HG03060 (cell line): ENCODE measurements at regions not wholly inside any gene's neighbourhood (a gene's known extent, or its start where the extent isn't known, plus 50 kb on each side); places are given as distances from the start of the nearest gene placed in this dataset.

Experiments used
- ATAC-seq: cut with Tn5 transposase; IDR thresholded peaks from one replicate; pipeline ENCODE4 v1.9.1; 2021; ENCODE audit warnings: low read depth, moderate number of reproducible peaks; ENCODE audit not compliant: unreplicated experiment

DNA sequence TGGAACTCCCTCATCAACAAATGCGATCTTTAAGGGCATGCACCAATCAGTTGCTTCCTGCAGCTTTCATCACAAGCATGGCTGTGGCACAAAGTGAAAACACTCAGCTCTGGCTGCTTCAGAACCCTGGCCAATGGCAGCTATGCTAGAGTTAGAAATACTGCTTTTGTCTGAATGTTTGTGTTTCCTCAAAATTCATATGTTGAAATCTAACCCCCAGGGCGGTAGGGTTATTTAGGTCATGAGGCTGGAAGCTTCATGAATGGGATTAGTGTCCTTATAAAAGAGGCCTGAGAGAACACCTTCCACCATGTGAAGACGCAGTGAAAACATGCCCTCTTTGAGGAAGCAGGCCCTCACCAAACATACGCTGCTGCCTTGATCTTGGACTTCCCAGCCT, 453.9 kb downstream of the SNAPC1 start:
- ATAC-seq: no peak

DNA sequence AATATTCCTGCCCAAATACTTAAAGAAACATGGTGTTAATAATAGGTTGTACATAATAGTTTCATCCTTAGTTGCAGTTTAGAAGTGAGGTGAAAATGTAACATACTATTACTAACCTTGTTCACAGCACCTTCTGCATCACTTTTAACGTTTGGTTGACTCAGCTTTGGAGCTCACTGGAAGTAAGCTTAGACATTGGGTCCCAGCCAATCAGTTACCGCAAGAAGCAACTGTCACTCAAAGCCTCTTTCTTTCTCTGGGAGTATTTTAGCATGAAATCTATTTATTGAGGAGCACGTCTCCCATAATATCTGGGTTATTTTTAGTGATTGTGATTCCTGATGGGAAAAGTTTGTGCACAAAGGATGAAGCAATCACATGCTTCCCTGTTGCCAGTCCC, 472.6 kb downstream of the SNAPC1 start:
- ATAC-seq: no peak

GRCh38 chr14:62244221-62244620, 482.0 kb downstream of the SNAPC1 start:
- no peak for ATAC-seq

DNA sequence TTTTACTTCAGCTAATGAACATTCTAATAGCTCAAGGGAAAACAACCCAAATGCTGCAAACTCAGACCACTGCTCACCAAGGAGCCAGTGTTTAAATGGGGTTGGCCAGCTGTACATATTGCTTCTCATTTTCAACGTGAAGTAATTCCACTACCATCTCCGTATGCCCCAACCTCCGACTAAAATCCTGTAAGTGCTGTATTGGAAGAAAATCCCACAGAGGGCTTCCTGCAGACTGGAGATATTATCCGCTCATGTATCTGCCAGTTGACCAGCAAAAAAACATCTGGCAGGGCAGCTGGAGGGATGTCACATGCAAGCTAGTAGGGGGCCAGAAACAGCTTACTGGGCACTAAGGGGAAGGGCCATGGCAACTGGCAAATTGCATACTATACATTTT, 485.0 kb downstream of the SNAPC1 start:
- ATAC-seq: no peak

DNA sequence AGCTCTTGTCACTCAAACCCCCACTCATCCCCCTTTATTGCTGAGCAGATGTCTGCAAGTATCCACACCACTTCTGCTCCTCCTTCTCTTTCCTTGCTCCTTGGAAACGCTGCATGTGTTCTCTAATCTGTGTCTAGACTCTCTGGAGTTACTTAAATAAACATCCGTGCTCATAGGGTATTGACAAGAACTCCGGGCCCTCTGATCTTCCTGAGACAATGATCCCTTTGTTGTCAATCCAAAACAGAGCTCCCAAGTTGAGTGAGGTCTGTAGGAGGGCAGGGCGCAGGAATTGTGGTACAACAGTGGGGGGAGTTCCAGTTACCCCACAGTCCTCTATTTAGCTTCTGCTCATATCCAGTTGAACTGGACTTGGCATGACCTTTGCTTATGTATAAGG, 489.0 kb downstream of the SNAPC1 start:
- no peak for ATAC-seq

DNA sequence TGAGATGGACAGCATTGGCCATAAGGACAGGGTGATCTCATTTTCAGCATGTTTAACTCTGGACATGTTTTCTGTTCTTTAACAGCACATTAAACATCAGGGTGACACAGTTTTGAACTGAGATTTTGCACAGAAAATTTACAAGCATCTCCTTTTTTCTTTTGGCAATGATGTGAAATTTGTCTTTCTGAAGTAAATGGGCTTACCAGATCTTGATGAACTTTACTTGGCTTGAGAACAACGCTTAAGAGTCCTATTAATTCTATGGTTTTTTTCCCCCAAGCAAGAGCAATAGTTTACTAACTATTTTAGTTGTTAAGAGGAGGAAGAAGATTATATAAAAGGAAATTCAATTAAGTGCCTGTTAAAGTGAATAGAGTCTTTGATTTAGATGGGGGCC, 491.0 kb downstream of the SNAPC1 start:
- ATAC-seq: no peak

GRCh38 chr14:62253911-62254310, 491.7 kb downstream of the SNAPC1 start:
- no peak for ATAC-seq

GRCh38 chr14:62269204-62269603, 507.0 kb downstream of the SNAPC1 start:
- ATAC-seq: no peak

DNA sequence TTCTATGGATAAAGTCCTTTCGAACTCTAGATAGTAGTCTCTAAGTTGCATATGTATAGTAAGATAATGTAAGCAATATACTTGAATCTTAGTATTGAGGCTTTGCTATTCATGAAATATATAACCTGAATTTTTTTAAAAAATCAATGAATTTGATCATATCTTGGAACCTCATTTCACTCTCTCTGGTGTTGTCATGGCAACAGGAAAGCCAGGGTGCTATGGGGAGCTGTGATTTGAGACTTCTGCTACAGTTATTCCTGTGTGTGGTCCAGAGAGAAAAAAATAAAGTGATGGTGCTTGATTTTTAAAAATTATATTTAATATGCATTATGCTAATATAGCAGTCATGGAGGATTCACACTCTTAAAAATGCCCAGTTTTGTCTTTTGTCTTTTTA, 508.0 kb downstream of the SNAPC1 start:
- ATAC-seq: no peak

DNA sequence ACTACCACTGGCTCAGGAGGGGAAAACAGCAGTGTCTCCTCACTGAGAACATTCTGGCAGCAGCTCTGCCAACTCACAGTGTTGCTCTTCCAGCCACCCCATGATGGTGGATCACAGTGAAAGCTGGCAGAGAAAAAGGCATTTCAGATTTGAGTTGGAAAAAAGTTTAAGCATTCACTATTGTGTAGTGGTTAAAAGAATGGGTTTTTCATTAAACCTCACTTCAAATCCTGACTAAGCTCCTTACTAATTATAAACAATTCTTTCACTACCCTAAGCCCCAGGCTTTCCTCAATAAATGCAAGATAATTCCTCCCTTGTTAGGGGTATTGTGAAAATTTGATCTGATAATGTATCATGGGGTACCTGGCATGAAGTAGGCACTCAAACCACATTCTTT, 518.1 kb downstream of the SNAPC1 start:
- ATAC-seq: no peak

GRCh38 chr14:62283837-62284236, 521.6 kb downstream of the SNAPC1 start:
- ATAC-seq: no peak

GRCh38 chr14:62289471-62289870, 527.3 kb downstream of the SNAPC1 start:
- no peak for ATAC-seq

DNA sequence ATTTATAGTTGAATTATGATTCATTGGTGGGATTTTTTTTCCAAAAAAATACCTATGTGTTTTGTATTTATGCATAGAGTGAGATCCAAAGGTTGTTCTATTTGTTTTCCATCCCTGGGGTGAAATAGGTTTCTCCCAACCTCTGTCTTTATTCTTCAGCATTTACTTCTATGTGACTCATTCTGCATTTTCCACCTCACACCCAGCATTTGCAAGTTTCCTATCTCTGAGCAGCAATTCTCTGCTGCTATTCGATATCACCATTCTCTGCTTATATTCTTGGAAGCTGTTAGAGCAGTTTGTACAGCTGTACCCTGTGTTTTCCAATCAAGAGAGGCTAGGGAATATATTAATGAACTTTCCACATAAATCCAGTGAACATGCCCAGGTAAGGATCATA, 538.9 kb downstream of the SNAPC1 start:
- no peak for ATAC-seq

- no peak for ATAC-seq
These were observed 539.7 kb downstream of the SNAPC1 start for GRCh38 chr14:62301911-62302310.

GRCh38 chr14:62303437-62303836, 541.2 kb downstream of the SNAPC1 start:
- ATAC-seq: no peak

- no peak for ATAC-seq
These were observed 542.0 kb downstream of the SNAPC1 start for GRCh38 chr14:62304257-62304656.

GRCh38 chr14:62307844-62308243, 545.6 kb downstream of the SNAPC1 start:
- no peak for ATAC-seq

- no peak for ATAC-seq
These were observed 546.1 kb downstream of the SNAPC1 start for GRCh38 chr14:62308316-62308715.

- no peak for ATAC-seq
These were observed 546.7 kb downstream of the SNAPC1 start for GRCh38 chr14:62308891-62309290.

DNA sequence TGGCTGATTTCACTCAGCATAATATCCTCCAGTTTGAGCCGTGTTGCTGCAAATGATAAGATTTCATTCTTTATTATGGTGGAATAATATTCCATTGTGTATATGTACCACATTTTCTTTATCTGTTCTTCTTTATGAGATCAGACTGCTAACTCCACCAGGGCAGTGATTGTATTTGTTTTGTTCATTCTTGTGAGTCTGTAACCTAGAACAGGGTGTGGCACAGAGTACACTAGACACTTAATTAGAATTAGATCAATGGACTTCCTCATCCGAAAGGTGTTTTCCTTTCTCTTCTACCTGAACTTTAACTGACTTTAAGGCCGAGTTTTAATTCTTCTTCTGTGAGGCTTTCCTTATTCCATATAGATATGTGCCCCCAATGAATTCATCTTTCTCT, 551.0 kb downstream of the SNAPC1 start:
- ATAC-seq: no peak

- ATAC-seq: no peak
These were observed 552.0 kb downstream of the SNAPC1 start for GRCh38 chr14:62314221-62314620.

DNA sequence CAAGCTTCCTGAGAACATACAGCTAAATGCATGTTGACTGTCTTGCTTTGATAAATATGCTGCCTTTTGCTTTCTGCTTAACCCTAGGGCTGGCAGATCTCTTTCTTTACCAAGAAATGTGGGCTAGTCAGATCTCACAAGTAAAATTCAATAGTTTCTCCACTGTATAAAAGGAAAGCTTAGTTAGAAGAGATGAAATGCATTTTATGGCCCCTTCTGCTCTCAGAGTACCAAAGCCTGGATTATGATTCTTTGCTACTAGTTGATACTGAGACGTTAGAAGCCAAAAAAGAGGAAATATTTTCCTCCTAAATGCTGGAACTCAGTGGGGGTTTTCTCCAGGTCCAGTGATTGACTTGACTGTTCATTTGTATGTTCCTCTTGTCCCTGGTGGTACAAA, 552.7 kb downstream of the SNAPC1 start:
- ATAC-seq: no peak

GRCh38 chr14:62315631-62316030, 553.4 kb downstream of the SNAPC1 start:
- ATAC-seq: no peak

- ATAC-seq: no peak
These were observed 560.0 kb downstream of the SNAPC1 start for GRCh38 chr14:62322216-62322615.
